GM12878 (cell line): ENCODE measurements at regions not wholly inside any gene's neighbourhood (a gene's known extent, or its start where the extent isn't known, plus 50 kb on each side); places are given as distances from the start of the nearest gene placed in this dataset.

Source experiments
- ATAC-seq: fragments of 200-7000 bp; cut with Tn5 transposase; 3 replicates; pipeline ENCODE4 v1.9.1; 2020; ENCODE audit warnings: mild to moderate bottlenecking, moderate library complexity
- BruUV-seq: library from RNA; stranded (reverse); fragments of 400-500 nt; replicated peaks from 2 replicates; lab custom pipeline; 2021; lab: Mats Ljungman, UMichigan
- CTCF ChIA-PET: fragments of 300-600 bp; sonication (Branson Sonifier 250); formaldehyde crosslinking; extraction: SDS; loops from one replicate; lab custom pipeline; 2021; ENCODE audit warnings: inconsistent platforms; lab: Yijun Ruan, JAX
- POLR2A ChIA-PET: fragments of 350-600 bp; formaldehyde crosslinking; extraction: SDS; loops from one replicate; lab custom pipeline; 2021; ENCODE audit warnings: inconsistent platforms; lab: Charles Lee
- RAD21 ChIA-PET: fragments of 300-600 bp; sonication (Branson Sonifier 250); formaldehyde crosslinking; loops from one replicate; lab custom pipeline; 2023; ENCODE audit warnings: antibody characterized with exemption; ENCODE audit not compliant: unreplicated experiment; lab: Charles Lee
- SMC1A ChIA-PET: fragments of 300-600 bp; sonication (Branson Sonifier 250); formaldehyde crosslinking; loops from one replicate; lab custom pipeline; 2023; ENCODE audit not compliant: unreplicated experiment, uncharacterized antibody; lab: Charles Lee
- DNase-seq: peaks from one replicate; pipeline ENCODE4 v3.0.0-alpha.2; 2011; ENCODE audit warnings: low read depth, low spot score
- FAIRE-seq: peaks from 3 replicates; lab custom pipeline; 2011; peaks lifted over from hg19 to GRCh38; lab: Jason Lieb, UNC
- H2AFZ ChIP-seq: 2 replicates; pipeline ENCODE4 v1.6.0; 2011; ENCODE audit warnings: low read depth, low read length, control low read depth; ENCODE audit not compliant: control insufficient read depth
- H3K27ac ChIP-seq: 2 replicates; pipeline ENCODE4 v1.5.1; 2011; ENCODE audit warnings: control low read depth; ENCODE audit not compliant: control insufficient read depth, insufficient read depth
- H3K27me3 ChIP-seq, 2 experiments: replicated peaks in 1 of 2; 2 replicates each; pipeline versions ENCODE4 v1.6.0 to v1.6.1; 2011; ENCODE audit warnings: low read length in 1 of 2; ENCODE audit not compliant: control insufficient read depth in 2 of 2, insufficient read depth in 2 of 2
- H3K36me3 ChIP-seq, 2 experiments: 2 replicates each; pipeline ENCODE4 v1.5.1; 2011; ENCODE audit warnings: low read length in 1 of 2; ENCODE audit not compliant: control insufficient read depth in 2 of 2, insufficient read depth in 2 of 2
- H3K4me1 ChIP-seq: 2 replicates; pipeline ENCODE4 v1.6.1; 2011; ENCODE audit warnings: mild to moderate bottlenecking, low read length, moderate library complexity, mixed read lengths; ENCODE audit not compliant: control insufficient read depth, insufficient read depth
- H3K4me2 ChIP-seq: 2 replicates; pipeline ENCODE4 v1.6.0; 2011; ENCODE audit warnings: control low read depth; ENCODE audit not compliant: control insufficient read depth, insufficient read depth
- H3K4me3 ChIP-seq: fragments of 200-600 bp; sonication (generic); 2 replicates; pipeline ENCODE4 v1.5.1; 2016
- H3K79me2 ChIP-seq: 2 replicates; pipeline ENCODE4 v1.6.0; 2011; ENCODE audit warnings: low read length; ENCODE audit not compliant: control insufficient read depth, insufficient read depth
- H3K9ac ChIP-seq: 2 replicates; pipeline ENCODE4 v1.8.0; 2011; ENCODE audit warnings: low read length, control low read depth, mixed read lengths; ENCODE audit not compliant: control insufficient read depth, insufficient read depth
- H3K9me3 ChIP-seq: replicated peaks from 3 replicates; pipeline ENCODE4 v1.5.1; 2011; ENCODE audit warnings: mild to moderate bottlenecking, low read length; ENCODE audit not compliant: control insufficient read depth, insufficient read depth
- H4K20me1 ChIP-seq: 2 replicates; pipeline ENCODE4 v1.6.0; 2011; ENCODE audit not compliant: control insufficient read depth, insufficient read depth
- BHLHE40 ChIP-seq, 2 experiments: fragments of 450-650 bp in 1 of 2; IDR thresholded peaks; 2 replicates each; pipeline ENCODE4 v1.6.1; 2011 to 2017; ENCODE audit warnings: low read depth in 2 of 2, borderline replicate concordance in 1 of 2, improper control_type of control experiment in 1 of 2, low read length in 1 of 2, mild to moderate bottlenecking in 1 of 2
- CHD4 ChIP-seq: fragments of 200-600 bp; sonication (generic); IDR thresholded peaks from 2 replicates; pipeline ENCODE4 v1.6.1; 2016; ENCODE audit warnings: mild to moderate bottlenecking
- EED ChIP-seq: sonication (generic); IDR thresholded peaks from 2 replicates; pipeline ENCODE4 v1.6.1; 2016; ENCODE audit warnings: antibody characterized with exemption, low read depth
- JUND ChIP-seq: IDR thresholded peaks from 2 replicates; pipeline ENCODE4 v1.6.1; 2012; ENCODE audit warnings: low read depth, mild to moderate bottlenecking, low read length, improper control_type of control experiment, moderate library complexity
- MTA2 ChIP-seq: fragments of 450-650 bp; IDR thresholded peaks from 2 replicates; pipeline ENCODE4 v1.6.1; 2016; ENCODE audit warnings: low read depth, mild to moderate bottlenecking, moderate library complexity
- NFIC ChIP-seq: IDR thresholded peaks from 2 replicates; pipeline ENCODE4 v1.6.1; 2012; ENCODE audit warnings: low read depth, mild to moderate bottlenecking, inconsistent platforms, low read length, moderate library complexity
- NFYB ChIP-seq: IDR thresholded peaks from 2 replicates; pipeline ENCODE4 v1.6.1; 2011; ENCODE audit warnings: low read depth, mild to moderate bottlenecking, low read length, improper control_type of control experiment, moderate library complexity; ENCODE audit not compliant: insufficient read depth
- PAX8 ChIP-seq: fragments of 450-650 bp; IDR thresholded peaks from 2 replicates; pipeline ENCODE4 v1.6.1; 2017; ENCODE audit warnings: mild to moderate bottlenecking, moderate library complexity
- SPI1 ChIP-seq: IDR thresholded peaks from 2 replicates; pipeline ENCODE4 v1.6.1; 2011; ENCODE audit warnings: low read depth, mild to moderate bottlenecking, low read length, moderate library complexity, borderline replicate concordance; ENCODE audit not compliant: insufficient read depth
- STAT3 ChIP-seq: IDR thresholded peaks from 2 replicates; pipeline ENCODE4 v1.6.1; 2011; ENCODE audit warnings: low read depth, low read length, improper control_type of control experiment
- TCF3 ChIP-seq: IDR thresholded peaks from 2 replicates; pipeline ENCODE4 v1.6.1; 2012; ENCODE audit warnings: low read depth, mild to moderate bottlenecking, low read length, borderline replicate concordance; ENCODE audit not compliant: insufficient read depth
- WRNIP1 ChIP-seq: IDR thresholded peaks from 2 replicates; pipeline ENCODE4 v1.6.1; 2011; ENCODE audit warnings: low read depth, low read length, improper control_type of control experiment, borderline replicate concordance
- ZBTB40 ChIP-seq: fragments of 450-650 bp; IDR thresholded peaks from 2 replicates; pipeline ENCODE4 v1.6.1; 2016; ENCODE audit warnings: mild to moderate bottlenecking, moderate library complexity, borderline replicate concordance
- ZNF207 ChIP-seq: fragments of 450-650 bp; IDR thresholded peaks from 2 replicates; pipeline ENCODE4 v1.6.1; 2014; ENCODE audit warnings: antibody characterized with exemption, mild to moderate bottlenecking, borderline replicate concordance
- ZSCAN29 ChIP-seq: fragments of 450-650 bp; IDR thresholded peaks from 2 replicates; pipeline ENCODE4 v1.6.1; 2017; ENCODE audit warnings: mild to moderate bottlenecking, moderate library complexity
- WGBS: methylation state at CpG from one replicate; pipeline ENCODE4 v1.1.6; 2016; ENCODE audit warnings: low lambda C conversion rate; ENCODE audit not compliant: insufficient replicate concordance, insufficient coverage; ENCODE audit errors: missing lambda C conversion rate; 5-methylcytosine and 5-hydroxymethylcytosine counted together
- in situ Hi-C: fragments of 300-500 bp; cut with MboI; formaldehyde crosslinking; loops from 9 replicates; pipeline ENCODE4 v1.14.3; 2018; ENCODE audit warnings: mixed read lengths
- intact Hi-C: fragments of 100-400 bp; cut with micrococcal nuclease; formaldehyde crosslinking; loops from one replicate; pipeline ENCODE4 v1.14.2; 2022; ENCODE audit not compliant: unreplicated experiment
- TF ChIP-seq, protein P1 (sequence below): fragments of 450-650 bp; IDR thresholded peaks from 2 replicates; pipeline ENCODE4 v1.6.1; 2018; ENCODE audit warnings: mild to moderate bottlenecking, low read depth, moderate library complexity; ENCODE audit not compliant: partially characterized antibody

GRCh38 chr10:33391611-33392465 lies 57.4 kb upstream of the NRP1 start (continued):
- no peak for TF ChIP-seq NFYB

GRCh38 chr10:33390046-33390445 lies 55.6 kb upstream of the NRP1 start:
- WGBS, result 7% methylated on average over 5 of the region's 5 CpGs
- no peak overlapping the region for H3K9ac ChIP-seq
- H3K27me3 ChIP-seq, result no peaks in the 10 kb centered on the region
- no peak overlapping the region for H3K27ac ChIP-seq
- ChIA-PET RAD21 (no interaction called here), CTCF (interaction anchor here (1.4 kb wide), 1 partner anchor 58 kb away, joined by 3 read pairs; no protein-coding TSS in a partner anchor), POLR2A (no interaction called here), SMC1A (interaction anchor here (1.1 kb wide), 1 partner anchor 57 kb away, joined by 4 read pairs; no protein-coding TSS in a partner anchor)
- ATAC-seq (no peak), FAIRE-seq (no peak), DNase-seq (no peak)
- no peak for TF ChIP-seq JUND
- TF ChIP-seq NFIC, result no peak
- TF ChIP-seq, protein P1, sequence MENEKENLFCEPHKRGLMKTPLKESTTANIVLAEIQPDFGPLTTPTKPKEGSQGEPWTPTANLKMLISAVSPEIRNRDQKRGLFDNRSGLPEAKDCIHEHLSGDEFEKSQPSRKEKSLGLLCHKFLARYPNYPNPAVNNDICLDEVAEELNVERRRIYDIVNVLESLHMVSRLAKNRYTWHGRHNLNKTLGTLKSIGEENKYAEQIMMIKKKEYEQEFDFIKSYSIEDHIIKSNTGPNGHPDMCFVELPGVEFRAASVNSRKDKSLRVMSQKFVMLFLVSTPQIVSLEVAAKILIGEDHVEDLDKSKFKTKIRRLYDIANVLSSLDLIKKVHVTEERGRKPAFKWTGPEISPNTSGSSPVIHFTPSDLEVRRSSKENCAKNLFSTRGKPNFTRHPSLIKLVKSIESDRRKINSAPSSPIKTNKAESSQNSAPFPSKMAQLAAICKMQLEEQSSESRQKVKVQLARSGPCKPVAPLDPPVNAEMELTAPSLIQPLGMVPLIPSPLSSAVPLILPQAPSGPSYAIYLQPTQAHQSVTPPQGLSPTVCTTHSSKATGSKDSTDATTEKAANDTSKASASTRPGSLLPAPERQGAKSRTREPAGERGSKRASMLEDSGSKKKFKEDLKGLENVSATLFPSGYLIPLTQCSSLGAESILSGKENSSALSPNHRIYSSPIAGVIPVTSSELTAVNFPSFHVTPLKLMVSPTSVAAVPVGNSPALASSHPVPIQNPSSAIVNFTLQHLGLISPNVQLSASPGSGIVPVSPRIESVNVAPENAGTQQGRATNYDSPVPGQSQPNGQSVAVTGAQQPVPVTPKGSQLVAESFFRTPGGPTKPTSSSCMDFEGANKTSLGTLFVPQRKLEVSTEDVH, result no peak
- no peak for TF ChIP-seq TCF3
- TF ChIP-seq WRNIP1, result no peak
- TF ChIP-seq EED, result no peak
- TF ChIP-seq PAX8, result no peak
- TF ChIP-seq SPI1, result no peak
- no peak for TF ChIP-seq BHLHE40 (IDR thresholded peaks at IDR 0.05; ENCODE audit: borderline replicate concordance in 1 of 2, low read depth in 2 of 2, low read length in 1 of 2)
- no peak for TF ChIP-seq ZSCAN29
- TF ChIP-seq MTA2, result no peak
- no peak for TF ChIP-seq ZBTB40
- no peak for TF ChIP-seq ZNF207
- no peak for TF ChIP-seq CHD4
- no peak for TF ChIP-seq STAT3
- H3K36me3 ChIP-seq, result no peaks in the 10 kb centered on the region
- H3K4me3 ChIP-seq, result no peak overlapping the region
- in situ Hi-C loops, result no loop called here
- no peak overlapping the region for H2AFZ ChIP-seq
- no peaks in the 10 kb centered on the region; the same call in 2 of the 3 replicates for H3K9me3 ChIP-seq
- no peaks in the 10 kb centered on the region for H3K79me2 ChIP-seq
- no TSS peak for BruUV-seq
- H3K4me2 ChIP-seq, result no peak overlapping the region
- no peaks in the 10 kb centered on the region for H4K20me1 ChIP-seq
- intact Hi-C loops, result no loop called here
- H3K4me1 ChIP-seq, result no peaks in the 10 kb centered on the region
